ENCODE measurements at regions not wholly inside any gene's neighbourhood (a gene's known extent, or its start where the extent isn't known, plus 50 kb on each side); places are given as distances from the start of the nearest gene placed in this dataset.

DNA sequence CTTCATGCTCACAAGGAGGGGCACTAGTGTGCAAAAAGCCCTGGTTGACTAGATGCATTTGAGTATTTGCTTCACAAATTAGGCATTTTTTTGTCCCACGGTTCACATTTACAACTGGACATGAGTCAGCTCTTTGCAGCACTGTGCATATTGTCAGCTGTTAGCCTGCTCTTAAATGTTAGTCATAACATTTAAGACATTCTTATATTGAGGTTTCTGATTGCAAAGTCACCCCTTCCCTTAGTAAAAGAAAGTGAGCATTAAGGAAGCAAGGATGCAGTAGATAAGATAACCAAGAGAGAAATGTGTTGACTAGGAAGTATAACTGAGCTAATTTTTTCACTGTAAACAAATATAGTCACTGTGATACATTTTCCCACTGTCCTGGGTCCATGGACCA, 132.6 kb upstream of the CTTNBP2NL start:
- Histone ChIP-seq H3K79me1 (ENCODE audit: insufficient read depth, low read depth, low read length, poor library complexity, severe bottlenecking) (no peaks in the 10 kb centered on the region), H2BK20ac (ENCODE audit: low read depth, low read length, poor library complexity, severe bottlenecking) (no peak overlapping the region), H4K8ac (replicated peaks; ENCODE audit: insufficient read length, low read depth, low read length) (no peak overlapping the region), H2BK15ac (ENCODE audit: low read depth, low read length) (no peak overlapping the region), H2BK120ac (ENCODE audit: low read depth, low read length, poor library complexity, severe bottlenecking) (no peak overlapping the region), H3K23me2 (ENCODE audit: insufficient read length, low read depth, low read length, poor library complexity, severe bottlenecking) (no peaks in the 10 kb centered on the region), H4K91ac (ENCODE audit: insufficient read length, low read depth, low read length) (no peak overlapping the region), H3K23ac (ENCODE audit: insufficient read length, low read depth, low read length) (no peak overlapping the region), H3K4me2 (ENCODE audit: insufficient read depth, insufficient read length, low read length) (no peak overlapping the region), H4K5ac (ENCODE audit: insufficient read length, low read depth, low read length) (no peak overlapping the region), H2BK5ac (ENCODE audit: insufficient read length, low read length) (no peak overlapping the region), H3K18ac (ENCODE audit: insufficient read length, low read depth, low read length) (no peak overlapping the region), H3K4me1 (ENCODE audit: insufficient read depth, low read length) (no peaks in the 10 kb centered on the region), H3K27ac (ENCODE audit: insufficient read length, low read depth, low read length) (no peak overlapping the region), H3T11ph (ENCODE audit: low read length) (no peak overlapping the region), H2AK5ac (ENCODE audit: insufficient read length, low read length) (no peak overlapping the region), H2AFZ (ENCODE audit: low read length) (no peak overlapping the region), H3K56ac (ENCODE audit: insufficient read length, low read depth, low read length) (no peak overlapping the region), H3K14ac (ENCODE audit: insufficient read depth, low read length) (no peak overlapping the region), H3K9me3 (ENCODE audit: control insufficient read depth, low read depth, low read length) (no peaks in the 10 kb centered on the region), H4K20me1 (ENCODE audit: control insufficient read depth, insufficient read depth, insufficient read length) (no peaks in the 10 kb centered on the region), H2BK12ac (ENCODE audit: insufficient read length, low read depth, low read length) (no peak overlapping the region), H3K79me2 (ENCODE audit: insufficient read depth, low read length) (no peaks in the 10 kb centered on the region), H3K27me3 (ENCODE audit: insufficient read depth, low read length) (no peaks in the 10 kb centered on the region), H3K9ac (ENCODE audit: extremely low read depth, insufficient read length, low read length) (no peak overlapping the region), H3K4ac (ENCODE audit: low read depth, low read length) (no peak overlapping the region)
- no peaks in the 10 kb centered on the region; the same call in 1 of the 2 replicates for H3K27me3 Mint-ChIP-seq (ENCODE audit: low read depth)
- no peaks in the 10 kb centered on the region for H3K9me3 Mint-ChIP-seq
- TF ChIP-seq, protein P1, sequence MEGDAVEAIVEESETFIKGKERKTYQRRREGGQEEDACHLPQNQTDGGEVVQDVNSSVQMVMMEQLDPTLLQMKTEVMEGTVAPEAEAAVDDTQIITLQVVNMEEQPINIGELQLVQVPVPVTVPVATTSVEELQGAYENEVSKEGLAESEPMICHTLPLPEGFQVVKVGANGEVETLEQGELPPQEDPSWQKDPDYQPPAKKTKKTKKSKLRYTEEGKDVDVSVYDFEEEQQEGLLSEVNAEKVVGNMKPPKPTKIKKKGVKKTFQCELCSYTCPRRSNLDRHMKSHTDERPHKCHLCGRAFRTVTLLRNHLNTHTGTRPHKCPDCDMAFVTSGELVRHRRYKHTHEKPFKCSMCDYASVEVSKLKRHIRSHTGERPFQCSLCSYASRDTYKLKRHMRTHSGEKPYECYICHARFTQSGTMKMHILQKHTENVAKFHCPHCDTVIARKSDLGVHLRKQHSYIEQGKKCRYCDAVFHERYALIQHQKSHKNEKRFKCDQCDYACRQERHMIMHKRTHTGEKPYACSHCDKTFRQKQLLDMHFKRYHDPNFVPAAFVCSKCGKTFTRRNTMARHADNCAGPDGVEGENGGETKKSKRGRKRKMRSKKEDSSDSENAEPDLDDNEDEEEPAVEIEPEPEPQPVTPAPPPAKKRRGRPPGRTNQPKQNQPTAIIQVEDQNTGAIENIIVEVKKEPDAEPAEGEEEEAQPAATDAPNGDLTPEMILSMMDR (conservative IDR thresholded peaks at IDR 0.05), result no peak
- H3K36me3 Mint-ChIP-seq (ENCODE audit: insufficient read depth in 1 of 3, low read depth in 3 of 3), result no peaks in the 10 kb centered on the region
- no CpG with 5 or more reads among the region's 1 CpG for WGBS (ENCODE audit: extremely low coverage, insufficient read length, low lambda C conversion rate)
- H3K27ac Mint-ChIP-seq, result no peak overlapping the region
- no peak overlapping the region for H3K4me3 Mint-ChIP-seq
- no peak for DNase-seq
- H3K4me1 Mint-ChIP-seq, result peaks cover 15 to 19% of the 10 kb centered on the region in 2 experiments

Measured in H9 (cell line).